Endothelial cell of umbilical vein (primary cell): ENCODE measurements at regions not wholly inside any gene's neighbourhood (a gene's known extent, or its start where the extent isn't known, plus 50 kb on each side); places are given as distances from the start of the nearest gene placed in this dataset.

Experiments
- CTCF ChIP-seq, 2 donors: IDR thresholded peaks; 1 replicate in 1 of 2; 2 replicates in 1 of 2; pipeline ENCODE4 v1.5.1; 2011; ENCODE audit warnings: low read length in 2 of 2, mild to moderate bottlenecking in 2 of 2, moderate library complexity in 2 of 2, control low read depth in 1 of 2, inconsistent platforms in 1 of 2, low read depth in 1 of 2; ENCODE audit not compliant: insufficient read depth in 1 of 2; ENCODE audit errors: extremely low read depth in 1 of 2
- EZH2 ChIP-seq: IDR thresholded peaks from 2 replicates; pipeline ENCODE4 v1.6.1; 2012; ENCODE audit warnings: borderline replicate concordance, low read depth, mild to moderate bottlenecking, moderate library complexity, low read length, inconsistent platforms; ENCODE audit not compliant: severe bottlenecking
- JUN ChIP-seq: IDR thresholded peaks from 2 replicates; pipeline ENCODE4 v1.6.1; 2011; ENCODE audit warnings: borderline replicate concordance, low read depth; ENCODE audit not compliant: insufficient read length, insufficient read depth
- MAX ChIP-seq: IDR thresholded peaks from 2 replicates; pipeline ENCODE4 v1.6.1; 2011; ENCODE audit not compliant: insufficient read depth, insufficient read length
- POLR2A ChIP-seq: IDR thresholded peaks from 2 replicates; pipeline ENCODE4 v1.6.1; 2012; ENCODE audit warnings: low read depth, mild to moderate bottlenecking, control low read depth, low read length
- POLR2AphosphoS5 ChIP-seq: IDR thresholded peaks from 2 replicates; pipeline ENCODE4 v1.6.1; 2012; ENCODE audit warnings: low read depth, mild to moderate bottlenecking, control low read depth, low read length, moderate library complexity; ENCODE audit not compliant: insufficient read depth

- no peak for TF ChIP-seq CTCF (IDR thresholded peaks at IDR 0.05; ENCODE audit: extremely low read depth in 1 of 2, insufficient read depth in 1 of 2, low read depth in 1 of 2, low read length in 2 of 2)
- no peak for TF ChIP-seq POLR2A
- no peak for TF ChIP-seq POLR2AphosphoS5
- TF ChIP-seq MAX = no peak
- no peak for TF ChIP-seq JUN
- TF ChIP-seq EZH2 = no peak
Measured at GRCh38 chr4:152015597-152016302, 254.9 kb upstream of the GATB start.
